K562 (cell line): ENCODE measurements at regions not wholly inside any gene's neighbourhood (a gene's known extent, or its start where the extent isn't known, plus 50 kb on each side); places are given as distances from the start of the nearest gene placed in this dataset.

Experiments
- CTCF ChIP-seq, 3 experiments: IDR thresholded peaks in 2 of 3; conservative IDR thresholded peaks in 1 of 3; 2 replicates each; pipeline ENCODE4 v1.5.1; 2011 to 2012; ENCODE audit warnings: low read length in 3 of 3, mild to moderate bottlenecking in 3 of 3, control low read depth in 2 of 3, improper control_type of control experiment in 1 of 3, inconsistent platforms in 1 of 3, low read depth in 1 of 3, mixed read lengths in 1 of 3, moderate library complexity in 1 of 3; ENCODE audit not compliant: insufficient read depth in 2 of 3
- ESRRA ChIP-seq: fragments of 450-650 bp; IDR thresholded peaks from 2 replicates; pipeline ENCODE4 v1.6.1; 2014; ENCODE audit warnings: low read depth, mild to moderate bottlenecking, moderate library complexity, borderline replicate concordance
- FOXJ3 ChIP-seq: sonication (generic); formaldehyde crosslinking; IDR thresholded peaks from 2 replicates; pipeline ENCODE4 v1.4.0; 2020; ENCODE audit warnings: mild to moderate bottlenecking, missing genetic modification reagents
- POLR2AphosphoS5 ChIP-seq: IDR thresholded peaks from 2 replicates; pipeline ENCODE4 v1.6.1; 2011; ENCODE audit warnings: mild to moderate bottlenecking, low read depth, low read length, moderate library complexity; ENCODE audit not compliant: control insufficient read depth, insufficient read depth
- REST ChIP-seq, 2 experiments: fragments of 450-650 bp; formaldehyde crosslinking in 1 of 2; IDR thresholded peaks; 2 replicates each; pipeline versions ENCODE4 v1.4.0 to v1.6.1; 2014 to 2020; ENCODE audit warnings: mild to moderate bottlenecking in 2 of 2, borderline replicate concordance in 1 of 2, low read depth in 1 of 2
- SP1 ChIP-seq: sonication (generic); formaldehyde crosslinking; IDR thresholded peaks from 2 replicates; pipeline ENCODE4 v1.8.1; 2022; ENCODE audit warnings: mild to moderate bottlenecking, missing genetic modification reagents
- SREBF2 ChIP-seq: sonication (generic); formaldehyde crosslinking; IDR thresholded peaks from 2 replicates; pipeline ENCODE4 v1.4.0; 2020; ENCODE audit warnings: mild to moderate bottlenecking, missing genetic modification reagents
- STAT5A ChIP-seq: IDR thresholded peaks from 2 replicates; pipeline ENCODE4 v1.6.1; 2012; ENCODE audit warnings: low read length, inconsistent platforms, borderline replicate concordance
- TCF7L2 ChIP-seq: fragments of 150-350 bp; IDR thresholded peaks from 2 replicates; pipeline ENCODE4 v1.6.1; 2016; ENCODE audit warnings: low read depth, mild to moderate bottlenecking, low read length, moderate library complexity
- ZNF184 ChIP-seq: sonication (generic); formaldehyde crosslinking; IDR thresholded peaks from 2 replicates; pipeline ENCODE4 v1.5.0; 2020; ENCODE audit warnings: missing genetic modification reagents

GRCh38 chr4:79638735-79639134 lies 230.7 kb upstream of the GK2 start:
- TF ChIP-seq CTCF (IDR thresholded peaks at IDR 0.05 in 2 of 3, conservative IDR thresholded peaks at IDR 0.05 in 1 of 3; ENCODE audit: insufficient read depth in 2 of 3, low read depth in 1 of 3, low read length in 3 of 3) (no peak), STAT5A (no peak), ESRRA (no peak), REST (IDR thresholded peaks at IDR 0.05; ENCODE audit: borderline replicate concordance) (no peak), REST (CRISPR knock-in tag; IDR thresholded peaks at IDR 0.05; ENCODE audit: low read depth) (no peak), SREBF2 (no peak), ZNF184 (no peak), SP1 (no peak), FOXJ3 (CRISPR knock-in tag) (no peak), POLR2AphosphoS5 (no peak), TCF7L2 (no peak)
